ENCODE measurements at regions not wholly inside any gene's neighbourhood (a gene's known extent, or its start where the extent isn't known, plus 50 kb on each side); places are given as distances from the start of the nearest gene placed in this dataset.
"Not testable (repeated sequence)": the region's sequence is repeated elsewhere in the genome, so short reads cannot be mapped to it uniquely, and the experiment has no call there.

DNA sequence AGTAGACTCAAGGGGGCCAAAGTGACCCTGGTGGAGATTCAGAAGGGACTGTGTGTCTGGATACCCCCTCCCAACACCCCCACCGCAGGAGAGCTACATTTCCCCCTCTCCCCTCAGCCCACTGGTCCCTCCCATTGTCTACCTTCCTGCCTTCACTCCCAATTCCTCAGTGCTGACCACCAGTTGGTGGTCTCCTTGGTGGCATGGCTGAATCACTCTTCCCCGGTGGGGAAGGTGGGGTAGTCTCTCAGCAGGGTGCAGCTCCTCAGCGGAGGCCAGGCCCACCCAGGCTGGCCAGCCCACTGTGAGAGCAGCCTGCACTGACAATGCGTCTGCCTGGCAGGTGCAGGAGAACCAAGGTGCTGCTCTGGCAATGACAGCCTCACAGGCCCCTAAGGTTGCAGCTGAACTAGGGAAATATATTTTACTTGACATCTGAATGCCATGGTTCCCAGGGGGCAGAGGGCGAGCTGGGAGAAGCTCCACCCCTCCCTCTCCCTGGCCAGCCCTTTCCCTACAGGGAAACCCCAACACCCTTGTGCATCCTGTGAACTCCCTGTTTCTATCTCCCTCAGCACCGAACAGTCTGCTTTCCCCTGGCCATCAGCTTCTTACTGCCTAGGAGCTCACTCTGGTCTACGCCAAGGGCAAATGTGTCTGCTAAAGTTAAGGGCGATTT, 62.6 kb upstream of the PAX8 start:
- DNase-seq (ENCODE audit: low read depth in 3 of 3) = no peak

DNA sequence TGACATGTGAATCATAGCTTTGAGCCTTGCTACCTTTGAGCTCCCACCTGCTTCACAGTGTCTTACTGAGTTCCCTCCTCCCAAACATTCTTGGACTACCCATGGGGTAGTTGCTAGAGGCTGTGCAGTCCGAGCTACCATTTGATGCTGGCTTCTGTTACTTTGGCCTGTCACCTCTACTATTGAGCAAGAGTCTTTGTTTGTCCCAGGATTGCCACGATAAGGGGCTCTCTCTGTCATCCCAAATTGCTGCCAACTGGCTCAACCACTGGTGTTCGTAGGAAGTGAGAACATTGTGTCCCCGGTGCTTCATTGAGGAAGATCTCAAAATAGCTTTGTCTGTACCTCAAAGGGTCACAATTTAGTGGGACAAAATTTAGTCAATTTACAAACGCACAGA, 59.1 kb upstream of the PAX8 start:
- DNase-seq (ENCODE audit: low read depth in 3 of 3) = no peak

DNA sequence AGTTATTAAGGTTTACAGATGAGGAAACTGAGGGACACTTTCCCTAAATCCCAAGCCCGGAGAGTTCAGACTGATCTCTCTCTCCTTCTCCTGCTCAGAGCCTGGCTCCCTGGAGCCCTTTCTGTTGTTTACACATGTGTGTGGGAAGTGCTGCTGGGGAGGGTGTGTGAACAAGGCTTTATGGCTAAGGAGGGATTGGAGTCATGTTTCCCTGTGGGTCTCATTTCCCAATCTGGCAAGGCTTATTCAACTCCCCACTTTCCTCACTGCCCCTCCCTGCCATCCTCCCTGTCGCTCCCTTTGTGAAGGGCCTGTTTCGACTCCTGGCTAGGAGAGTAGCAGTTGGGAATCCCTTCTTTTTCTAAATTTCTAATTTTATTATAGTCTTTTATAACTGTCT, 57.3 kb upstream of the PAX8 start:
- DNase-seq (ENCODE audit: low read depth in 3 of 3) = not testable (repeated sequence)

GRCh38 chr2:113334147-113334546, 55.4 kb upstream of the PAX8 start:
- no peak for DNase-seq (ENCODE audit: low read depth in 3 of 3)

- DNase-seq (ENCODE audit: low read depth in 3 of 3) = not testable (repeated sequence)
Measured at GRCh38 chr2:113333735-113334134, 55.0 kb upstream of the PAX8 start.

DNA sequence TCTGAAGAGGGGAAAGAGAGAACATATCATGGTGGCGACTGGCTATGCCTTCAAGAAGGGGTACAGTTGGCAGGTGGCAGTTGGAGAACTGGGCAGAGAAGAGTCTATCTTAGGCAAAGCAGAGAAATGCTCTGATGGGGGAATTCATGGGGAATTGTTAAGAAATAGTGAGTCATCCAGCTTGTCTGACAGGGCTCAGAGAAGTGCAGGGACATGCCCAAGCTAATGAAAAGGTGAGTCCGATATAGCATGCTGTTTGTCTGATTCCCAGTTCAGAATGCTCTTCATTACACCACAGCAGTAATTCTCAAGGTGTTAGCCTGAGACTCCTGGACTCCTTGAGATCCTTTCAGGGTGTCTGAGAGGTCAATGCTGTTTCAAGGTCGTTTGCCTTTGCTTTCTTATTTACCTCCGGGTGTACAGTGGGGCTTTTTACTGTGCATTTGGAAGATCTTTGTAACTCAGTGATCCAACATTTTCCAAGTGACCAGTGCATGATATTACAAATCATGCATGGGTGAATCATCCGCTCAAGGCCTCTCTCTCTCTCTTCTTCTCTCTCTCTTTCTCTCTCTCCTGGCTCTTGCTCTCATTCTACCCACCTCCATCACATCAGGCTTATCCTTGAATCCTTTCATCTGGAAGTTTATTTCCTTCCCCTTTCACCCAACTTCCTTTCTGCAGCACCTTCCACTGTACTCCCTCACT, 51.5 kb upstream of the PAX8 start:
- DNase-seq (ENCODE audit: low read depth in 3 of 3) = not testable (repeated sequence)

GRCh38 chr2:113328973-113329372, 50.3 kb upstream of the PAX8 start:
- not testable (repeated sequence) for DNase-seq (ENCODE audit: low read depth in 3 of 3)

DNA sequence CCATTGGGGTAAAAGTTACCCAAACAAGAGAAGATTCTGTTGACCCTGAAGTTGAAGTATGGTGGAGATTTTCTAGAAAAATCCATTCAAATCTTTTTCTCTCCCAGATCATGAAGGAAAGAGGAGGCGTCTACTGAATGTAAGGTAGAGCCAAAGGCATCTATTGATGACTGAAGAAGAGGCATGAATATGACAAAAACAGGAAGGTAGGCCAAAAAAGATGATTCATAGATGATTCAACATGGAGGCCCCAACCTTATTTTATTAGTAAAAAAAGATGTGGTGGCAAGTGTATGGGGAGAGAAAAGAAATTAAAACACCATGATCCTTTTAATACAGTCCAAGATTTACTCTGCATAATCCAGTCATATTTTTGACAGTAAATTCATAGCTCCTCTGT, 49.9 kb upstream of the PAX8 start:
- not testable (repeated sequence) for DNase-seq (ENCODE audit: low read depth in 3 of 3)

Measured in stimulated activated CD4-positive, alpha-beta T cell treated with anti-CD3 and anti-CD28 coated beads, TNF-alpha, amount 100 ng/mL, for 24 hours (primary cell).